Superior temporal gyrus (tissue), 1 donor: ENCODE measurements at regions not wholly inside any gene's neighbourhood (a gene's known extent, or its start where the extent isn't known, plus 50 kb on each side); places are given as distances from the start of the nearest gene placed in this dataset.

ENCODE experiments used
- DNase-seq: peaks from one replicate; pipeline ENCODE4 v3.0.0-alpha.2; 2016; ENCODE audit errors: extremely low spot score

DNA sequence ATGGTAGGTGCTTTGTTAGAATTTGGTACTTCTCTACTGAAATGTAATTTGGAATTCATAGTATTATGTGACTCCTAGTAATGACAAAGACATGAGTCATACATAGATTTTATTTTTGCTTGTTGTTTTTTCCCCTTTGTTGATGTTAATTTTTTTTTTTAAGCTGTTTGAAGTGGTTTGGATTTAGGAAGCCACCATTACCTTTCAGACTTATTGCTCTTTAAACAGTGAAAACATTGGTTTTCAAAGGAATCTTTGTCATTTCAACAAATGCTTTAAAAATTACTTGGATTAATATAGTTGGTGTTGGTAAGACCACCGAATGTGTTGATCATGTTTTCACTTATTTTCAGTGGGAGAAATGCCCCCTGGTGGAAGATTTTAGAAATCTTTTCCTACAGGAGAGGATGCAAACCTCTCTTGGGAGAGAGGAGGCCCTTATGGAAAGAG lies 170.1 kb upstream of the PITX1 start:
- no peak for DNase-seq

DNA sequence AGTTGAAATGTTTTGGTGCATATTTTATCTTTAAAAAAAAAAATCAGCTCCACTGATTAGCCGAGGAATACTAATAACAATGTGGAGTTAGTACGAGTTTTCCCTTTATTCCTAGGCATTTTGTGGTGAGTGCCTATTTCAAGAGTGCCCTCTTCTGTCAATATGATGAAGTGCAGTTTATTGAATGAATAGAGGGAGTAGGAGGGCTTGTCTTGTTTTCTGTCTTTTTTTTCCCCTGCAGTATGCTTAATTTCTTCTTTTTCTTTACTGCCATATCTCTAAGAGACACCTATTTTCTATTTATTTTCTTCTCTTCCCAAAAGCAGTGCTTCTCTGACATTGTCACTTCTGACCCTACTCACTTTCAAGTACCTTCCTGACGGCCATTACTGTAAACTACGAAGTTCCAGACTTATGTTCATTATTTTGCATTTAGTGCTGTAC lies 169.6 kb upstream of the PITX1 start:
- no peak for DNase-seq

- DNase-seq = no peak
Observed at GRCh38 chr5:135203019-135203418, 169.0 kb upstream of the PITX1 start.

DNA sequence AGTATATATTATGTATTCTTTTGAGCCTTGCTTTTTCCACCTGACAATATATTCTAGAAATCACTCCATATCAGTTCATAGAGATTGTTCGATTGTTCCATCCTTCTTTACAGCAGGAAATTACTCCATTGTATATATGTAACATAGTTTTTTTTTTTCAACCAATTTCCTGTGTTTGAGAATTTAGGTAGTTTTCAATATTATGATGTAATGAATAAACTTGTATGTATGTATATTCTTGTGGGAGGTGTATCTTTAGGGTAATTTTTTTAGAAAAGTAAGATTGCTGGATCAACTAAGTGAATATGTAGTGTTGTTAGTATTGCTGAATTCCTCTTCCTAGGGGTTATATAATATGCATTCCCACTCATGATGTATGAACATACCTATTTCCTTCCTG lies 165.9 kb upstream of the PITX1 start:
- no peak for DNase-seq

- DNase-seq = no peak
Observed at GRCh38 chr5:135196483-135196882, 162.5 kb upstream of the PITX1 start.

GRCh38 chr5:135195270-135195608 lies 161.2 kb upstream of the PITX1 start:
- DNase-seq = no peak

GRCh38 chr5:135194573-135195269 lies 160.7 kb upstream of the PITX1 start:
- DNase-seq = no peak

- no peak for DNase-seq
Observed at GRCh38 chr5:135194126-135194488, 160.1 kb upstream of the PITX1 start.

GRCh38 chr5:135193213-135194125 lies 159.4 kb upstream of the PITX1 start:
- no peak for DNase-seq

DNA sequence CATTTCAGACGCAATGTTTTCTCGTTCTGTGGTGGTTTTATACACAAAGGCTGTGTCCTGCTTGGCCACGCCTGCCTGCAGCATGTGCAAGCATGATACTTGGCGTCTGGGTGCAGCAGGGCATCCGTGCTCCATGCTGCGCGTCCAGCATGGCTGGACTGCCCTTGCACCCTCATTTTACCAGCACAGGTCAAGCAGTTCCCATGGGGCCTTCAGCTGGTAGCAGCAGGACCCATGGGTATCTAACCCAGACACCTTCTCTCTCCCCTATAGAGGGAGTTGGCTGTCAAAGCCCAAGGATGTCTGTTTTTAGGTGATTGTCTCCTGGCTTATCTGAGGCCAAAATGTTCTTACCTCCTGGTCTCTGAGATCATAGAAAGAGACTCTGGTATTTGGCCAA lies 158.3 kb upstream of the PITX1 start:
- DNase-seq = no peak

DNA sequence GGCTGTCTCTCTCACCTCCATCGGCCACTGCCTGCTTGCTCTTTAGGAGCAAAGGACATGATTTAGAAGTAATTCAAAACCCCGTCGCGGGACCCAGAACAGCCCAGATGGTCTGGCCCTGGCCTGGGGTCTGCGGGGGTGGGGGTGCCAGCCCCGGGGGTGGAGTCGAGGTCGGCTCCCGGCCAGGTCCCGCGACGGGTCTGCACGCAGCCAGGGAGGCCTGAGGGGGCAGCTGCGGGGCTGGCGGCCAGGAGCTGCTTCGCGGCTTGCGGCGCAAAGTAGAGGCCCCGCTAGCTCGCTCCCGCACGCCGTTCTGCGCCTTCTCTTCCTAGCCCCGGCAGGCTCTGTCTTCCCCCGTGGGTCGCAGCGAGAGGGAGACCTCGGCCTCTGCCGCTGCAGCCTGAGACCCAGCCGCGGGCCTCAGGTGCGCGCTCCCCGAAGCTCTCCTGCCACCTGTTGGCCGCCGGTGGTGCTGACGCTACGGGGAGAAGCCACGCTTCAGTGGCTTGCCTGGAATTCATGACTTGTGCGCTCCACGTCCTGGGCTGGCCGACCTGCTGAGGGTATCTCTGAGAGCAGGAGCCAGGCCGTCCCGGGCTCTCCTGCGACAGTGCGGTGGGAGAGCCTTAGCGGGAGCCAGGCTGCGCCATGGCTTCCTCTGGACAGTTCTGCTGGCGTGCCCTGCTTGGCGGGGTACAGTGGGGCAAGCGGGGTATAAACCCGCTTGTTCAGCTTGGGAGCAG lies 157.2 kb upstream of the PITX1 start:
- DNase-seq = peak; percentile 44

GRCh38 chr5:135190416-135191083 lies 156.5 kb upstream of the PITX1 start:
- DNase-seq = no peak

- no peak for DNase-seq
Observed at GRCh38 chr5:135189024-135189423, 155.0 kb upstream of the PITX1 start.

GRCh38 chr5:135188233-135188914 lies 154.3 kb upstream of the PITX1 start:
- DNase-seq = no peak

DNA sequence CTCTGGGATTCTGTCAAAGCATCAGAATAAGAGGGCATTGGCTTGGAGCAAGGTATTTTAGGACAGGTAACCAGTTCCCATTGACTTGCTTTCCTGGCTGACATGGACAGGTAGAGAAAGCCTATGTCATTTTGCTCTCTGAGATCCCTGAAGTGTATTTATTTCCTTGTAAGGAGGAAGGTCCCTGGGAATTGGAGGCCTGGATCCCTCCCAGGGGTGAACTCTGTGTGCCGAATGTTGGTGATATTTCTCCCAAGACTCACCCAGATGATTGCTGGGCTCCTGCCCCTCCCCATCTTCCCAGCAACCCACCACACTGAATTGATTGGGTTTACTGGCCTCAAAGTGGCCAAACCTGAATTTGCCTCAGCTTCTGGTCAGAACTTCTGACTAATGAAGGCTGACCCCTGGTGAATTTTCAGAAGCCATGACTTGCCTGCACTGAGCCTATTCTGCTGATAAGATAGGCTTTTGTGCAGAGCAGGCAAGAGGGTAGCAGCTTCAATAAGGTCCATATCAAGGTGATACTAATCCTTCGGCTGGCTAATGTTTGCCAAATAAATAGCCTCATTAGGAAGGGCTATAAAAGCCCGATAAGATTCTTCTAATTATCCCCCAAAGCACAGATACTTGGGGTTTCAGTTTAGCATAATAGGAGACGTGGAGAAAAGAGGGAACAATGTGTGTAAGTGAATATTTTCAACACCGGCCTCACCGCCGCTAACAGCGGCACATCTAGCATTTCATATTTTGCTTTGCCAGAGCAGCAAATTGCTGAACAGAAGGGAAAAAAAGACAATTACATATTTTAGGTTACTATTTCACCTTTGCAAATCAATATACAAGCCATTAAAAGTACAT lies 152.9 kb upstream of the PITX1 start:
- no peak for DNase-seq

GRCh38 chr5:135185481-135186065 lies 151.5 kb upstream of the PITX1 start:
- peak; percentile 68 for DNase-seq

- DNase-seq = no peak
Observed at GRCh38 chr5:135184646-135185045, 150.6 kb upstream of the PITX1 start.

DNA sequence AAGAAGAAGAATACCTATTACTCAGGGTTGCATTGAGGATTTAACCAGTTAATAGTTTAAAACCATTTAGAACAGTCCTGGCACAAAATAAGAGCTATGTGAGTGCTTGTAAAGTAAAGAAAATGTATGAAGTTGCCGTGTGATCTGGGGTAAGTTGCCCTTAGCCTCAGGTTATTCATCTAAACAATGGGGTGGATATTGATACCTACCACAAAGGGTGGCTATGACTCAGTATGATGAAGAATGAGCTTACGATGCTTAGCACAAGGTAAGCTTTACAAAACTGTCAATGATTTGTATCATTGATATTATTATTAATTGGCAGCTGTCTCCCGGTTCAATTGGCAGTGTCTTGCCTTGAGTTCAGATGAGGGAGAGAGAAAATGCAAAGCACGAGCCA lies 149.4 kb upstream of the PITX1 start:
- no peak for DNase-seq

DNA sequence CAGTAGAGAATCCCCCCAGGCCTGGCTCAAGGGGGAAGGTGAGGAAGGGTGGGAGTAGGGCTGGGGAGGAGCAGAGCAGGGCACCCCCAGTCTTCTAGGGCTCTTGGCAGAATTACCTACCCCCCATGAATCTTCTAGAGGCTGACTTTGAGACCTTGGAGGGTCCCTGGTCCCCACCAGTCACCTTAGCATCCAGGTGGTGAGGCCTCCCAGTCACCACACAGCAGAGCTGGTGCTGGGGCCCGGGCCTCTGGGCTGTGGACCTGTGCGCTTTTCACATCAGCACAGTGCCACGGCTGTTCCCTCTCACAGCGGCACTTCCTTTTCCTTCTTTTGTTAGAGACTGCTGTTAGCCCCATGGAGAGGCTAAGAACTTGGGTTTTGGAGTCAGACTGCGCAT lies 148.6 kb upstream of the PITX1 start:
- DNase-seq = no peak

- DNase-seq = no peak
Observed at GRCh38 chr5:135181653-135182052, 147.6 kb upstream of the PITX1 start.
